Liver (tissue), 7 donors: ENCODE measurements at regions not wholly inside any gene's neighbourhood (a gene's known extent, or its start where the extent isn't known, plus 50 kb on each side); places are given as distances from the start of the nearest gene placed in this dataset.

Source experiments
- DNase-seq: peaks from one replicate; pipeline ENCODE4 v3.0.0-alpha.2; 2017; ENCODE audit warnings: low spot score
- H3K27ac ChIP-seq, 2 donors: one replicate each; pipeline ENCODE4 v1.7.0; 2013; ENCODE audit warnings: inconsistent platforms in 2 of 2, low read length in 2 of 2, control low read depth in 1 of 2, low read depth in 1 of 2, mild to moderate bottlenecking in 1 of 2
- H3K27me3 ChIP-seq, 4 donors: one replicate each; pipeline versions ENCODE4 v1.6.1 to v1.7.0; 2013; ENCODE audit warnings: low read length in 3 of 4, inconsistent platforms in 1 of 4, mild to moderate bottlenecking in 1 of 4, moderate library complexity in 1 of 4; ENCODE audit not compliant: control insufficient read depth in 4 of 4, insufficient read depth in 4 of 4
- H3K36me3 ChIP-seq, 4 donors: one replicate each; pipeline versions ENCODE4 v1.6.1 to v1.7.0; 2013; ENCODE audit warnings: low read length in 3 of 4, mild to moderate bottlenecking in 3 of 4, low read depth in 1 of 4, moderate library complexity in 1 of 4; ENCODE audit not compliant: control insufficient read depth in 4 of 4, insufficient read depth in 3 of 4
- H3K4me1 ChIP-seq, 4 donors: one replicate each; pipeline versions ENCODE4 v1.6.1 to v1.7.0; 2013; ENCODE audit warnings: low read length in 3 of 4, mild to moderate bottlenecking in 3 of 4, moderate library complexity in 1 of 4; ENCODE audit not compliant: control insufficient read depth in 4 of 4, insufficient read depth in 4 of 4
- H3K4me3 ChIP-seq, 3 donors: one replicate each; pipeline versions ENCODE4 v1.6.1 to v1.7.0; 2013; ENCODE audit warnings: low read length in 3 of 3, control low read depth in 1 of 3, low read depth in 1 of 3, mild to moderate bottlenecking in 1 of 3
- H3K9ac ChIP-seq, 2 donors: one replicate each; pipeline ENCODE4 v1.7.0; 2013; ENCODE audit warnings: low read length in 2 of 2, mild to moderate bottlenecking in 2 of 2, moderate library complexity in 2 of 2, control low read depth in 1 of 2, low read depth in 1 of 2
- H3K9me3 ChIP-seq, 4 donors: one replicate each; pipeline versions ENCODE4 v1.6.1 to v1.7.0; 2013; ENCODE audit warnings: low read length in 3 of 4; ENCODE audit not compliant: control insufficient read depth in 4 of 4
- EGR1 ChIP-seq, 2 donors: IDR thresholded peaks; 2 replicates each; pipeline ENCODE4 v1.6.1; 2016 to 2018; ENCODE audit warnings: antibody characterized with exemption in 2 of 2, low read depth in 2 of 2
- GABPA ChIP-seq, 2 donors: IDR thresholded peaks in 1 of 2; conservative IDR thresholded peaks in 1 of 2; 2 replicates each; pipeline ENCODE4 v1.6.1; 2016; ENCODE audit warnings: antibody characterized with exemption in 2 of 2, mild to moderate bottlenecking in 1 of 2, moderate library complexity in 1 of 2
- HNF4A ChIP-seq, 2 donors: conservative IDR thresholded peaks; 2 replicates each; pipeline ENCODE4 v1.6.1; 2016; ENCODE audit warnings: antibody characterized with exemption in 2 of 2, mild to moderate bottlenecking in 2 of 2
- HNF4G ChIP-seq: IDR thresholded peaks from 2 replicates; pipeline ENCODE4 v1.6.1; 2016; ENCODE audit warnings: antibody characterized with exemption
- JUND ChIP-seq, 2 donors: IDR thresholded peaks; 2 replicates each; pipeline ENCODE4 v1.6.1; 2016; ENCODE audit warnings: antibody characterized with exemption in 2 of 2
- NR2F2 ChIP-seq: IDR thresholded peaks from 2 replicates; pipeline ENCODE4 v1.6.1; 2016; ENCODE audit warnings: antibody characterized with exemption
- RAD21 ChIP-seq, 2 donors: IDR thresholded peaks; 2 replicates each; pipeline ENCODE4 v1.6.1; 2016; ENCODE audit warnings: antibody characterized with exemption in 2 of 2, mild to moderate bottlenecking in 2 of 2
- SP1 ChIP-seq: IDR thresholded peaks from 2 replicates; pipeline ENCODE4 v1.6.1; 2018; ENCODE audit warnings: antibody characterized with exemption, mild to moderate bottlenecking
- TAF1 ChIP-seq: conservative IDR thresholded peaks from 2 replicates; pipeline ENCODE4 v1.6.1; 2016; ENCODE audit warnings: antibody characterized with exemption, mild to moderate bottlenecking
- YY1 ChIP-seq: IDR thresholded peaks from 2 replicates; pipeline ENCODE4 v1.6.1; 2016; ENCODE audit warnings: antibody characterized with exemption, mild to moderate bottlenecking
- WGBS: extraction: QIAGEN DNeasy Blood & Tissue Kit; methylation state at CpG from one replicate; pipeline ENCODE4 v1.1.7; 2013; 5-methylcytosine and 5-hydroxymethylcytosine counted together
- TF ChIP-seq, protein P1 (sequence below): IDR thresholded peaks from 2 replicates; pipeline ENCODE4 v1.6.1; 2016; ENCODE audit warnings: antibody characterized with exemption, mild to moderate bottlenecking
- TF ChIP-seq, protein P2 (sequence below): IDR thresholded peaks from 2 replicates; pipeline ENCODE4 v1.6.1; 2016; ENCODE audit warnings: antibody characterized with exemption
- TF ChIP-seq, protein P3 (sequence below): IDR thresholded peaks from 2 replicates; pipeline ENCODE4 v1.6.1; 2016; ENCODE audit warnings: antibody characterized with exemption
- donor health status: healthy.
- donor health status: healthy.
- donor health status: healthy.
- donor health status: healthy.

DNA sequence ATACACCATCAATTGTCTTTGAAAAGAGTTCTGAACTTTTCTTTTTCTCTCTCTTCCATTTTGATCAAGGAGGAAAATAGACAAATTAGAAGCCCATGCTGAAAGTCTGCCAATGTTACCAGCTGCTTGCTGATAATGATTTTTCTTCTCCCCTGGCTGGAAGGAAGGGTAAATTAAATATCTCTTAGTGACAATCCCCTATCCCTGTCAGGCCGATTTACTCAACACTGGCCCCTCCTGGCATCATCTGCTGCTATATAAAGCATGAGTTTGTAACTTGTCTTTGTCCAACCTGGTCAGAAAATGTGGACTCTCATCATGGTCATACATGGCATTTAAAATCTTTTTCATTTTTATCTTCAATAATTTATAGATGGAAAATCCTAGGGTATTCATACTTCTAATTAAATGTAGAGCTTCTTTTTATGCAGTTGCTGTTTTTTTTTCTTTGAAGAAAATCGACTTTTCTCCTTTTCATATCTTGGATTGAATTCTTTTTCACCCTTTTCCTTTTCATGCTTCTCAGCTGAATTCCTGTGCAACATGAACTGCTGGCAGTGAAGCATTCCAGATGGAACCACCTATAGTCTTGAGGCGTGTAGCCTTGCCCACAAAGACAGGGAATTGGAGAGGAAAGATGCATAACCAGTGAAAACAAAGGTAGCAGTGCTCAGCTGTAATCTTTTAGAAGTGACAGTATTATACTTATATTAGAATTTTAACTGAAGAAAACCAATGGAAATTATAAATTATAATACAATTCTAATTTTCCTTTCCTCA is 214.7 kb upstream of the PTGFR start:
- no peak for DNase-seq
- Histone ChIP-seq H3K9me3 (no peaks in the 10 kb centered on the region), H3K4me3 (no peak overlapping the region), H3K36me3 (no peaks in the 10 kb centered on the region), H3K4me1 (no peaks in the 10 kb centered on the region), H3K27me3 (no peaks in the 10 kb centered on the region), H3K9ac (no peak overlapping the region), H3K27ac (no peak overlapping the region)
- no peak for TF ChIP-seq HNF4A (conservative IDR thresholded peaks at IDR 0.05)
- no peak for TF ChIP-seq NR2F2
- no peak for TF ChIP-seq GABPA (IDR thresholded peaks at IDR 0.05 in 1 of 2, conservative IDR thresholded peaks at IDR 0.05 in 1 of 2)
- no peak for TF ChIP-seq SP1
- no peak for TF ChIP-seq YY1
- TF ChIP-seq, protein P1, sequence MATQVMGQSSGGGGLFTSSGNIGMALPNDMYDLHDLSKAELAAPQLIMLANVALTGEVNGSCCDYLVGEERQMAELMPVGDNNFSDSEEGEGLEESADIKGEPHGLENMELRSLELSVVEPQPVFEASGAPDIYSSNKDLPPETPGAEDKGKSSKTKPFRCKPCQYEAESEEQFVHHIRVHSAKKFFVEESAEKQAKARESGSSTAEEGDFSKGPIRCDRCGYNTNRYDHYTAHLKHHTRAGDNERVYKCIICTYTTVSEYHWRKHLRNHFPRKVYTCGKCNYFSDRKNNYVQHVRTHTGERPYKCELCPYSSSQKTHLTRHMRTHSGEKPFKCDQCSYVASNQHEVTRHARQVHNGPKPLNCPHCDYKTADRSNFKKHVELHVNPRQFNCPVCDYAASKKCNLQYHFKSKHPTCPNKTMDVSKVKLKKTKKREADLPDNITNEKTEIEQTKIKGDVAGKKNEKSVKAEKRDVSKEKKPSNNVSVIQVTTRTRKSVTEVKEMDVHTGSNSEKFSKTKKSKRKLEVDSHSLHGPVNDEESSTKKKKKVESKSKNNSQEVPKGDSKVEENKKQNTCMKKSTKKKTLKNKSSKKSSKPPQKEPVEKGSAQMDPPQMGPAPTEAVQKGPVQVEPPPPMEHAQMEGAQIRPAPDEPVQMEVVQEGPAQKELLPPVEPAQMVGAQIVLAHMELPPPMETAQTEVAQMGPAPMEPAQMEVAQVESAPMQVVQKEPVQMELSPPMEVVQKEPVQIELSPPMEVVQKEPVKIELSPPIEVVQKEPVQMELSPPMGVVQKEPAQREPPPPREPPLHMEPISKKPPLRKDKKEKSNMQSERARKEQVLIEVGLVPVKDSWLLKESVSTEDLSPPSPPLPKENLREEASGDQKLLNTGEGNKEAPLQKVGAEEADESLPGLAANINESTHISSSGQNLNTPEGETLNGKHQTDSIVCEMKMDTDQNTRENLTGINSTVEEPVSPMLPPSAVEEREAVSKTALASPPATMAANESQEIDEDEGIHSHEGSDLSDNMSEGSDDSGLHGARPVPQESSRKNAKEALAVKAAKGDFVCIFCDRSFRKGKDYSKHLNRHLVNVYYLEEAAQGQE = no peak
- TF ChIP-seq, protein P2, sequence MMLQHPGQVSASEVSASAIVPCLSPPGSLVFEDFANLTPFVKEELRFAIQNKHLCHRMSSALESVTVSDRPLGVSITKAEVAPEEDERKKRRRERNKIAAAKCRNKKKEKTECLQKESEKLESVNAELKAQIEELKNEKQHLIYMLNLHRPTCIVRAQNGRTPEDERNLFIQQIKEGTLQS = no peak
- TF ChIP-seq TAF1 = no peak
- WGBS = 58% methylated on average over 3 of the region's 3 CpGs

DNA sequence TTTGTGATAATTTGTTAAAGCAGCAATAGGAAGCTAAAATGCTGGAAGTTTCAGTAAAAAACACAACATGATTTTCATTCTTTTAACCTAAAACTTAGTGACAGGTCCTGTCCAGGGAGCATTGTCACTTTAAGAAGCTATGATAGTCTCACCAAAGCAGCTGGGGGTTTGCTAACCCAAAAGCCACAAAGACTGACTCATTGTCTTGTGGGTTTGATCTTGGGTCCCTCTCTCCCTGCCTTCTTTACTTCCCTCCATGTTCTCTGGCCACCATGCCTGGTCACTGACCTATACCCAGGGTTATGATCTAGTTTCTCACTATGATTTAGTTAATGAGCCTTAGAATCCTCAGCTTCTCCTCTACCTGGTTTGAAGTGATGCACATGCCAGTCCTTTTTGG is 213.5 kb upstream of the PTGFR start:
- Histone ChIP-seq H3K27ac (no peak overlapping the region), H3K36me3 (no peaks in the 10 kb centered on the region), H3K9me3 (no peaks in the 10 kb centered on the region), H3K27me3 (no peaks in the 10 kb centered on the region), H3K9ac (no peak overlapping the region), H3K4me1 (no peaks in the 10 kb centered on the region), H3K4me3 (no peak overlapping the region)
- TF ChIP-seq EGR1 (IDR thresholded peaks at IDR 0.05; ENCODE audit: low read depth in 2 of 2) = no peak
- no peak for TF ChIP-seq TAF1
- TF ChIP-seq HNF4A (conservative IDR thresholded peaks at IDR 0.05) = no peak
- TF ChIP-seq, protein P3, sequence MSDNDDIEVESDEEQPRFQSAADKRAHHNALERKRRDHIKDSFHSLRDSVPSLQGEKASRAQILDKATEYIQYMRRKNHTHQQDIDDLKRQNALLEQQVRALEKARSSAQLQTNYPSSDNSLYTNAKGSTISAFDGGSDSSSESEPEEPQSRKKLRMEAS = no peak
- TF ChIP-seq NR2F2 = no peak
- TF ChIP-seq HNF4G = no peak
- TF ChIP-seq JUND (IDR thresholded peaks at IDR 0.05) = no peak
- DNase-seq = no peak

DNA sequence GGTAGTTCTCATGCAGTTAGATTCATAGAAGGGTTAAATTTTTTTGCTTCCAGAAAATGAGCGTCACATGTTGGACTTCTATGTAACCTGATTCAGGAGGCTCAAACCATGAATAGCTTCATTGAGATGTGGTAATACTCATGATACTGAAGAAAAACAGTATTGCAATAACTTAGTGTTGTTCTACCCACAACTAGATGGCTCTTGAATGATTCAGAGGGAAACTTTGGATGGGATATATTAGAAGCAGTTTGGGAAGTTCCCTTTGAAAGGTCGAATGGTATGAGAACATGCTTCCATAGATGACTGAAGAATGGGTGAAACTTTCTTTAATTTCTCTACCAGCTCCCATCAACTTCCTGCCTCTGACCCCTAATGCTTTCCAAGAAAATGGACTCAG is 211.7 kb upstream of the PTGFR start:
- WGBS = 71% methylated on average over 2 of the region's 2 CpGs
- Histone ChIP-seq H3K4me3 (no peak overlapping the region), H3K9ac (no peak overlapping the region), H3K27me3 (no peaks in the 10 kb centered on the region), H3K4me1 (peaks cover 0 to 6% (median 5%) of the 10 kb centered on the region in 4 donors), H3K9me3 (no peaks in the 10 kb centered on the region), H3K36me3 (no peaks in the 10 kb centered on the region), H3K27ac (no peak overlapping the region)
- DNase-seq = no peak
- no peak for TF ChIP-seq RAD21 (IDR thresholded peaks at IDR 0.05)
- TF ChIP-seq, protein P2 = no peak
- no peak for TF ChIP-seq YY1
